IMR-90 (cell line): ENCODE measurements at regions not wholly inside any gene's neighbourhood (a gene's known extent, or its start where the extent isn't known, plus 50 kb on each side); places are given as distances from the start of the nearest gene placed in this dataset.

Source experiments
- ATAC-seq: fragments of 200-7000 bp; cut with Tn5 transposase; 2 replicates; pipeline ENCODE4 v1.9.1; 2020; ENCODE audit warnings: low read depth, mild to moderate bottlenecking, moderate library complexity
- BruUV-seq: library from RNA; stranded (reverse); fragments of 400-500 nt; replicated peaks from 2 replicates; lab custom pipeline; 2021; lab: Mats Ljungman, UMichigan
- CTCF ChIA-PET: fragments of 300-600 bp; formaldehyde crosslinking; extraction: SDS; loops from one replicate; lab custom pipeline; 2021; ENCODE audit warnings: antibody characterized with exemption; lab: Yijun Ruan, JAX
- POLR2A ChIA-PET: fragments of 300-600 bp; sonication (Branson Sonifier 250); formaldehyde crosslinking; loops from one replicate; lab custom pipeline; 2022; ENCODE audit warnings: antibody characterized with exemption; ENCODE audit not compliant: unreplicated experiment; lab: Charles Lee
- DNase-seq: peaks from one replicate; pipeline ENCODE4 v3.0.0; 2013
- H2AFZ ChIP-seq: replicated peaks from 2 replicates; pipeline ENCODE3; 2013; ENCODE audit warnings: low read length, mild to moderate bottlenecking; ENCODE audit not compliant: poor library complexity
- H2AK5ac ChIP-seq: 2 replicates; pipeline ENCODE4 v1.6.1; 2013; ENCODE audit warnings: low read depth, low read length, inconsistent platforms
- H2AK9ac ChIP-seq: replicated peaks from 2 replicates; pipeline ENCODE3; 2013; ENCODE audit warnings: mild to moderate bottlenecking, low read depth, low read length, moderate library complexity; ENCODE audit not compliant: poor library complexity
- H2BK120ac ChIP-seq: 2 replicates; pipeline ENCODE4 v1.6.1; 2013; ENCODE audit warnings: low read depth, low read length, inconsistent platforms
- H2BK15ac ChIP-seq: 3 replicates; pipeline ENCODE4 v1.6.1; 2013; ENCODE audit warnings: low read depth, low read length, inconsistent platforms
- H2BK20ac ChIP-seq: 2 replicates; pipeline ENCODE4 v1.6.1; 2013; ENCODE audit warnings: low read depth, mild to moderate bottlenecking, inconsistent platforms, low read length, moderate library complexity
- H2BK5ac ChIP-seq: 2 replicates; pipeline ENCODE4 v1.6.1; 2013; ENCODE audit warnings: mild to moderate bottlenecking, low read depth, low read length, inconsistent platforms; ENCODE audit not compliant: poor library complexity, severe bottlenecking
- H3K14ac ChIP-seq: replicated peaks from 2 replicates; pipeline ENCODE4 v1.6.1; 2013; ENCODE audit warnings: low read depth, low read length, inconsistent platforms
- H3K18ac ChIP-seq: 2 replicates; pipeline ENCODE4 v1.6.1; 2013; ENCODE audit warnings: low read depth, low read length, control low read depth
- H3K23ac ChIP-seq: 2 replicates; pipeline ENCODE4 v1.6.1; 2013; ENCODE audit warnings: low read depth, low read length, inconsistent platforms
- H3K27ac ChIP-seq: 2 replicates; pipeline ENCODE4 v1.5.1; 2013; ENCODE audit warnings: mild to moderate bottlenecking, control low read depth, low read length; ENCODE audit not compliant: insufficient read depth
- H3K27me3 ChIP-seq: 2 replicates; pipeline ENCODE4 v1.6.1; 2013; ENCODE audit warnings: low read length; ENCODE audit not compliant: control insufficient read depth, insufficient read depth
- H3K36me3 ChIP-seq: 2 replicates; pipeline ENCODE4 v1.6.1; 2013; ENCODE audit warnings: low read length, mixed read lengths; ENCODE audit not compliant: control insufficient read depth, insufficient read depth
- H3K4ac ChIP-seq: 2 replicates; pipeline ENCODE4 v1.6.1; 2013; ENCODE audit warnings: low read depth, low read length, inconsistent platforms
- H3K4me1 ChIP-seq: 2 replicates; pipeline ENCODE4 v1.6.1; 2013; ENCODE audit warnings: low read length, mixed read lengths; ENCODE audit not compliant: control insufficient read depth, insufficient read depth
- H3K4me2 ChIP-seq: 2 replicates; pipeline ENCODE4 v1.6.1; 2013; ENCODE audit warnings: low read depth, mild to moderate bottlenecking, control low read depth, low read length, moderate library complexity
- H3K4me3 ChIP-seq: 2 replicates; pipeline ENCODE4 v1.5.1; 2013; ENCODE audit warnings: low read depth, mild to moderate bottlenecking, control low read depth, low read length, moderate library complexity; ENCODE audit not compliant: insufficient read depth
- H3K56ac ChIP-seq: 2 replicates; pipeline ENCODE4 v1.6.1; 2013; ENCODE audit warnings: low read length, inconsistent platforms; ENCODE audit not compliant: insufficient read depth; ENCODE audit errors: extremely low read depth
- H3K79me1 ChIP-seq, 2 experiments: 2 replicates each; pipeline ENCODE4 v1.6.1; 2013; ENCODE audit warnings: low read length in 2 of 2, inconsistent platforms in 1 of 2, low read depth in 1 of 2
- H3K9ac ChIP-seq: 2 replicates; pipeline ENCODE4 v1.6.1; 2013; ENCODE audit warnings: low read depth, low read length, control low read depth
- H3K9me1 ChIP-seq: 2 replicates; pipeline ENCODE4 v1.6.1; 2013; ENCODE audit warnings: low read length, inconsistent platforms; ENCODE audit not compliant: insufficient read depth
- H3K9me3 ChIP-seq: 2 replicates; pipeline ENCODE4 v1.6.1; 2013; ENCODE audit warnings: low read length; ENCODE audit not compliant: control insufficient read depth, insufficient read depth
- H4K20me1 ChIP-seq: 2 replicates; pipeline ENCODE4 v1.6.1; 2013; ENCODE audit warnings: low read length, inconsistent platforms; ENCODE audit not compliant: insufficient read depth
- H4K5ac ChIP-seq: 2 replicates; pipeline ENCODE4 v1.6.1; 2013; ENCODE audit warnings: mild to moderate bottlenecking, low read depth, low read length, control low read depth
- H4K8ac ChIP-seq, 2 experiments: 2 replicates each; pipeline ENCODE4 v1.6.1; 2013; ENCODE audit warnings: low read depth in 2 of 2, low read length in 2 of 2, control low read depth in 1 of 2, inconsistent platforms in 1 of 2
- H4K91ac ChIP-seq: 2 replicates; pipeline ENCODE4 v1.6.1; 2013; ENCODE audit warnings: low read depth, low read length, inconsistent platforms; ENCODE audit not compliant: insufficient read depth
- BHLHE40 ChIP-seq: fragments of 150-350 bp; IDR thresholded peaks from 2 replicates; pipeline ENCODE4 v1.6.1; 2016; ENCODE audit warnings: mild to moderate bottlenecking, low read depth, low read length
- CEBPB ChIP-seq: IDR thresholded peaks from 2 replicates; pipeline ENCODE4 v1.6.1; 2012; ENCODE audit warnings: low read depth, low read length, improper control_type of control experiment
- CHD1 ChIP-seq: IDR thresholded peaks from 2 replicates; pipeline ENCODE4 v1.6.1; 2012; ENCODE audit warnings: low read depth, low read length, improper control_type of control experiment
- CTCF ChIP-seq: conservative IDR thresholded peaks from 2 replicates; pipeline ENCODE4 v1.5.1; 2012; ENCODE audit warnings: mild to moderate bottlenecking, low read depth, low read length, improper control_type of control experiment
- FOS ChIP-seq: fragments of 150-350 bp; IDR thresholded peaks from 2 replicates; pipeline ENCODE4 v1.6.1; 2016; ENCODE audit warnings: low read depth, low read length
- MAFK ChIP-seq: IDR thresholded peaks from 2 replicates; pipeline ENCODE4 v1.6.1; 2012; ENCODE audit warnings: low read depth, low read length, improper control_type of control experiment
- MAZ ChIP-seq: IDR thresholded peaks from 2 replicates; pipeline ENCODE4 v1.6.1; 2012; ENCODE audit warnings: low read depth, mild to moderate bottlenecking, low read length, improper control_type of control experiment, moderate library complexity, borderline replicate concordance
- MXI1 ChIP-seq: IDR thresholded peaks from 2 replicates; pipeline ENCODE4 v1.6.1; 2012; ENCODE audit warnings: low read depth, mild to moderate bottlenecking, low read length, moderate library complexity, borderline replicate concordance
- POLR2A ChIP-seq: IDR thresholded peaks from 2 replicates; pipeline ENCODE4 v1.6.1; 2012; ENCODE audit warnings: mild to moderate bottlenecking, low read depth, low read length
- RCOR1 ChIP-seq: IDR thresholded peaks from 2 replicates; pipeline ENCODE4 v1.6.1; 2012; ENCODE audit warnings: mild to moderate bottlenecking, low read length, improper control_type of control experiment; ENCODE audit not compliant: insufficient replicate concordance
- SMC3 ChIP-seq: fragments of 150-350 bp; IDR thresholded peaks from 2 replicates; pipeline ENCODE4 v1.6.1; 2016; ENCODE audit warnings: low read depth, mild to moderate bottlenecking, antibody characterized with exemption, low read length, moderate library complexity
- USF2 ChIP-seq: fragments of 150-350 bp; IDR thresholded peaks from 2 replicates; pipeline ENCODE4 v1.6.1; 2017; ENCODE audit warnings: mild to moderate bottlenecking, antibody characterized with exemption, low read length, low read depth
- WGBS, 2 experiments: methylation state at CpG; one replicate each; pipeline versions ENCODE4 v1.1.5 to v1.1.7; 2013; ENCODE audit warnings: missing lambda C conversion rate in 2 of 2; ENCODE audit not compliant: insufficient read length in 1 of 2; ENCODE audit errors: extremely low coverage in 2 of 2; 5-methylcytosine and 5-hydroxymethylcytosine counted together
- dilution Hi-C: fragments of 300-500 bp; cut with HindIII; formaldehyde crosslinking; loops from one replicate; pipeline ENCODE4 v1.14.3; 2018; ENCODE audit warnings: low sequenced_read_pairs; ENCODE audit not compliant: unreplicated experiment
- in situ Hi-C: fragments of 300-500 bp; cut with MboI; formaldehyde crosslinking; loops from 3 replicates; pipeline ENCODE4 v1.14.3; 2019; ENCODE audit warnings: low sequenced_read_pairs, inconsistent platforms, mixed read lengths
- intact Hi-C: fragments of 100-400 bp; cut with micrococcal nuclease; formaldehyde crosslinking; loops from 2 replicates; pipeline ENCODE4 v1.10.0; 2022
- TF ChIP-seq, protein P1 (sequence below): fragments of 150-350 bp; IDR thresholded peaks from 2 replicates; pipeline ENCODE4 v1.6.1; 2016; ENCODE audit warnings: low read depth, mild to moderate bottlenecking, low read length, moderate library complexity, borderline replicate concordance

GRCh38 chr11:69968396-69969347, 109.4 kb upstream of the ANO1 start:
- Histone ChIP-seq H3K27me3 (no peaks in the 10 kb centered on the region; the same call in 1 of the 2 replicates), H3K36me3 (no peaks in the 10 kb centered on the region), H2BK120ac (peak overlapping the region; percentile 63), H2BK5ac (no peak overlapping the region), H3K56ac (no peak overlapping the region), H4K20me1 (no peaks in the 10 kb centered on the region), H4K91ac (peak overlapping the region; percentile 74), H4K5ac (no peak overlapping the region; the same call in 1 of the 2 replicates), H3K4me3 (no peak overlapping the region), H3K23ac (no peak overlapping the region), H3K9ac (no peak overlapping the region), H2AK9ac (peak overlapping the region; percentile 70), H2BK20ac (peak overlapping the region; percentile 32), H3K18ac (peak overlapping the region; percentile 83; the same call in 1 of the 2 replicates), H3K4me1 (peaks cover 10% of the 10 kb centered on the region), H3K27ac (peak overlapping the region; percentile 51; the same call in 1 of the 2 replicates), H3K9me3 (no peaks in the 10 kb centered on the region), H2BK15ac (peak overlapping the region; percentile 83; the same call in 1 of the 3 replicates), H3K4ac (peak overlapping the region; percentile 78), H2AFZ (peak overlapping the region; percentile 4), H3K14ac (0 out of 2 replicates have a peak overlapping the region, but pooled peaks have one; percentile 30), H3K9me1 (no peaks in the 10 kb centered on the region), H3K4me2 (no peak overlapping the region), H3K79me1 (no peaks in the 10 kb centered on the region), H4K8ac (peak overlapping the region in 1 of 2 experiments; percentile 49; a peak in 1 of 4 replicates), H2AK5ac (peak overlapping the region; percentile 61)
- ATAC-seq (0 out of 2 replicates have a peak, but pooled peaks have one; percentile 19), DNase-seq (no peak)
- in situ Hi-C loops = no loop called here
- ChIA-PET POLR2A (no interaction called here), CTCF (no interaction called here)
- 53% methylated on average over 12 of the region's 24 CpGs; no CpG with 5 or more reads in 1 of the 2 experiments for WGBS, 2 experiments
- BruUV-seq = no TSS peak
- intact Hi-C loops = no loop called here
- dilution Hi-C loops = no loop called here
- no peak for TF ChIP-seq POLR2A
- TF ChIP-seq CEBPB = no peak
- TF ChIP-seq, protein P1, sequence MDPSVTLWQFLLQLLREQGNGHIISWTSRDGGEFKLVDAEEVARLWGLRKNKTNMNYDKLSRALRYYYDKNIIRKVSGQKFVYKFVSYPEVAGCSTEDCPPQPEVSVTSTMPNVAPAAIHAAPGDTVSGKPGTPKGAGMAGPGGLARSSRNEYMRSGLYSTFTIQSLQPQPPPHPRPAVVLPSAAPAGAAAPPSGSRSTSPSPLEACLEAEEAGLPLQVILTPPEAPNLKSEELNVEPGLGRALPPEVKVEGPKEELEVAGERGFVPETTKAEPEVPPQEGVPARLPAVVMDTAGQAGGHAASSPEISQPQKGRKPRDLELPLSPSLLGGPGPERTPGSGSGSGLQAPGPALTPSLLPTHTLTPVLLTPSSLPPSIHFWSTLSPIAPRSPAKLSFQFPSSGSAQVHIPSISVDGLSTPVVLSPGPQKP = no peak
- no peak for TF ChIP-seq CTCF
- TF ChIP-seq FOS = no peak
- TF ChIP-seq MAFK = no peak
- no peak for TF ChIP-seq MAZ
- TF ChIP-seq BHLHE40 = no peak
- TF ChIP-seq RCOR1 = no peak
- no peak for TF ChIP-seq SMC3
- no peak for TF ChIP-seq MXI1
- no peak for TF ChIP-seq USF2
- no peak for TF ChIP-seq CHD1
